GM12878 (cell line): ENCODE measurements at regions not wholly inside any gene's neighbourhood (a gene's known extent, or its start where the extent isn't known, plus 50 kb on each side); places are given as distances from the start of the nearest gene placed in this dataset.

Source experiments
- ATAC-seq: fragments of 200-7000 bp; cut with Tn5 transposase; 3 replicates; pipeline ENCODE4 v1.9.1; 2020; ENCODE audit warnings: mild to moderate bottlenecking, moderate library complexity
- BruUV-seq: library from RNA; stranded (reverse); fragments of 400-500 nt; replicated peaks from 2 replicates; lab custom pipeline; 2021; lab: Mats Ljungman, UMichigan
- CTCF ChIA-PET: fragments of 300-600 bp; sonication (Branson Sonifier 250); formaldehyde crosslinking; extraction: SDS; loops from one replicate; lab custom pipeline; 2021; ENCODE audit warnings: inconsistent platforms; lab: Yijun Ruan, JAX
- POLR2A ChIA-PET: fragments of 350-600 bp; formaldehyde crosslinking; extraction: SDS; loops from one replicate; lab custom pipeline; 2021; ENCODE audit warnings: inconsistent platforms; lab: Charles Lee
- RAD21 ChIA-PET: fragments of 300-600 bp; sonication (Branson Sonifier 250); formaldehyde crosslinking; loops from one replicate; lab custom pipeline; 2023; ENCODE audit warnings: antibody characterized with exemption; ENCODE audit not compliant: unreplicated experiment; lab: Charles Lee
- SMC1A ChIA-PET: fragments of 300-600 bp; sonication (Branson Sonifier 250); formaldehyde crosslinking; loops from one replicate; lab custom pipeline; 2023; ENCODE audit not compliant: unreplicated experiment, uncharacterized antibody; lab: Charles Lee
- DNase-seq: peaks from one replicate; pipeline ENCODE4 v3.0.0-alpha.2; 2011; ENCODE audit warnings: low read depth, low spot score
- FAIRE-seq: peaks from 3 replicates; lab custom pipeline; 2011; peaks lifted over from hg19 to GRCh38; lab: Jason Lieb, UNC
- H2AFZ ChIP-seq: 2 replicates; pipeline ENCODE4 v1.6.0; 2011; ENCODE audit warnings: low read depth, low read length, control low read depth; ENCODE audit not compliant: control insufficient read depth
- H3K27ac ChIP-seq: 2 replicates; pipeline ENCODE4 v1.5.1; 2011; ENCODE audit warnings: control low read depth; ENCODE audit not compliant: control insufficient read depth, insufficient read depth
- H3K27me3 ChIP-seq, 2 experiments: replicated peaks in 1 of 2; 2 replicates each; pipeline versions ENCODE4 v1.6.0 to v1.6.1; 2011; ENCODE audit warnings: low read length in 1 of 2; ENCODE audit not compliant: control insufficient read depth in 2 of 2, insufficient read depth in 2 of 2
- H3K36me3 ChIP-seq, 2 experiments: 2 replicates each; pipeline ENCODE4 v1.5.1; 2011; ENCODE audit warnings: low read length in 1 of 2; ENCODE audit not compliant: control insufficient read depth in 2 of 2, insufficient read depth in 2 of 2
- H3K4me1 ChIP-seq: 2 replicates; pipeline ENCODE4 v1.6.1; 2011; ENCODE audit warnings: mild to moderate bottlenecking, low read length, moderate library complexity, mixed read lengths; ENCODE audit not compliant: control insufficient read depth, insufficient read depth
- H3K4me2 ChIP-seq: 2 replicates; pipeline ENCODE4 v1.6.0; 2011; ENCODE audit warnings: control low read depth; ENCODE audit not compliant: control insufficient read depth, insufficient read depth
- H3K4me3 ChIP-seq: fragments of 200-600 bp; sonication (generic); 2 replicates; pipeline ENCODE4 v1.5.1; 2016
- H3K79me2 ChIP-seq: 2 replicates; pipeline ENCODE4 v1.6.0; 2011; ENCODE audit warnings: low read length; ENCODE audit not compliant: control insufficient read depth, insufficient read depth
- H3K9ac ChIP-seq: 2 replicates; pipeline ENCODE4 v1.8.0; 2011; ENCODE audit warnings: low read length, control low read depth, mixed read lengths; ENCODE audit not compliant: control insufficient read depth, insufficient read depth
- H3K9me3 ChIP-seq: replicated peaks from 3 replicates; pipeline ENCODE4 v1.5.1; 2011; ENCODE audit warnings: mild to moderate bottlenecking, low read length; ENCODE audit not compliant: control insufficient read depth, insufficient read depth
- H4K20me1 ChIP-seq: 2 replicates; pipeline ENCODE4 v1.6.0; 2011; ENCODE audit not compliant: control insufficient read depth, insufficient read depth
- BCL3 ChIP-seq: IDR thresholded peaks from 2 replicates; pipeline ENCODE4 v1.6.1; 2011; ENCODE audit warnings: borderline replicate concordance, low read depth, mild to moderate bottlenecking, moderate library complexity, low read length; ENCODE audit not compliant: insufficient read depth, poor library complexity, severe bottlenecking
- CHD1 ChIP-seq: IDR thresholded peaks from 2 replicates; pipeline ENCODE4 v1.6.1; 2012; ENCODE audit warnings: low read depth, low read length, improper control_type of control experiment
- ETV6 ChIP-seq, 2 experiments: fragments of 450-650 bp in 1 of 2; IDR thresholded peaks in 1 of 2; conservative IDR thresholded peaks in 1 of 2; 2 replicates each; pipeline ENCODE4 v1.6.1; 2014; ENCODE audit warnings: antibody characterized with exemption in 1 of 2, borderline replicate concordance in 1 of 2, low read depth in 1 of 2, mild to moderate bottlenecking in 1 of 2, moderate library complexity in 1 of 2
- MEF2A ChIP-seq: IDR thresholded peaks from 2 replicates; pipeline ENCODE4 v1.6.1; 2011; ENCODE audit warnings: low read depth, mild to moderate bottlenecking, low read length, moderate library complexity; ENCODE audit not compliant: insufficient read depth
- MYC ChIP-seq: IDR thresholded peaks from 2 replicates; pipeline ENCODE4 v1.6.1; 2011; ENCODE audit warnings: mild to moderate bottlenecking, low read length, moderate library complexity, inconsistent platforms; ENCODE audit not compliant: insufficient read depth, insufficient replicate concordance, insufficient read length, severe bottlenecking
- PAX8 ChIP-seq: fragments of 450-650 bp; IDR thresholded peaks from 2 replicates; pipeline ENCODE4 v1.6.1; 2017; ENCODE audit warnings: mild to moderate bottlenecking, moderate library complexity
- RAD21 ChIP-seq: IDR thresholded peaks from 2 replicates; pipeline ENCODE4 v1.6.1; 2011; ENCODE audit warnings: mild to moderate bottlenecking, low read depth, low read length, moderate library complexity; ENCODE audit not compliant: insufficient read depth
- RBBP5 ChIP-seq: fragments of 200-600 bp; sonication (generic); conservative IDR thresholded peaks from 2 replicates; pipeline ENCODE4 v1.6.1; 2016
- SMAD5 ChIP-seq: IDR thresholded peaks from 2 replicates; pipeline ENCODE4 v1.6.1; 2016; ENCODE audit warnings: antibody characterized with exemption, low read depth
- SMC3 ChIP-seq: IDR thresholded peaks from 2 replicates; pipeline ENCODE4 v1.6.1; 2011; ENCODE audit warnings: low read length, improper control_type of control experiment, borderline replicate concordance
- STAT1 ChIP-seq: fragments of 450-650 bp; conservative IDR thresholded peaks from 2 replicates; pipeline ENCODE4 v1.6.1; 2014; ENCODE audit warnings: antibody characterized with exemption, mild to moderate bottlenecking
- TCF3 ChIP-seq: IDR thresholded peaks from 2 replicates; pipeline ENCODE4 v1.6.1; 2012; ENCODE audit warnings: low read depth, mild to moderate bottlenecking, low read length, borderline replicate concordance; ENCODE audit not compliant: insufficient read depth
- ZBTB11 ChIP-seq: fragments of 450-650 bp; formaldehyde crosslinking; IDR thresholded peaks from 2 replicates; pipeline ENCODE4 v1.5.0; 2022; ENCODE audit warnings: mild to moderate bottlenecking, missing genetic modification characterization
- WGBS: methylation state at CpG from one replicate; pipeline ENCODE4 v1.1.6; 2016; ENCODE audit warnings: low lambda C conversion rate; ENCODE audit not compliant: insufficient replicate concordance, insufficient coverage; ENCODE audit errors: missing lambda C conversion rate; 5-methylcytosine and 5-hydroxymethylcytosine counted together
- in situ Hi-C: fragments of 300-500 bp; cut with MboI; formaldehyde crosslinking; loops from 9 replicates; pipeline ENCODE4 v1.14.3; 2018; ENCODE audit warnings: mixed read lengths
- intact Hi-C: fragments of 100-400 bp; cut with micrococcal nuclease; formaldehyde crosslinking; loops from one replicate; pipeline ENCODE4 v1.14.2; 2022; ENCODE audit not compliant: unreplicated experiment

DNA sequence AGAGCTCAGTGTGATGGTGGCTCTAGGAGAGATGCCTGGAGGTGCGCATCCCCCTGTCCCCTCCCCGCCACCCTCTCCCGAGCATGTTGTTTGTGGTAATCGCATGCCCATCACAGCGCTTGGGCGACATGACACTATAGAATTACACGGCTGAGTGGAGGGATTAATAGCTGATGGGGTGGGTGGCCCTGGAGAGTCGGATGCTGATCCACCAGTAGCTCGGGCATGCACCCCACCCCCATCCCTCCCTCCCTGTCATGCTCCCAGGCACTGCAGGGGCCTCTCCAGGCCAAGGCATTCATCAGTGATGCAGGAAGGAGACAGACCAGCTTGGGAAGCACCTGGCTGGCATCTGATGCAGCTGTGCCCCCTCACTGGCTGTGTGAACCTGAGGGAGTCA is 159.0 kb upstream of the IGSF21 start:
- in situ Hi-C loops (no loop called here), intact Hi-C loops (no loop called here)
- no peaks in the 10 kb centered on the region for H3K79me2 ChIP-seq
- DNase-seq (no peak), ATAC-seq (no peak), FAIRE-seq (no peak)
- no peak overlapping the region for H3K4me3 ChIP-seq
- H3K9ac ChIP-seq, result no peak overlapping the region
- ChIA-PET CTCF (no interaction called here), RAD21 (no interaction called here), SMC1A (no interaction called here), POLR2A (no interaction called here)
- H3K4me1 ChIP-seq, result no peaks in the 10 kb centered on the region
- H3K9me3 ChIP-seq, result no peaks in the 10 kb centered on the region
- TF ChIP-seq MEF2A (no peak), SMAD5 (no peak), BCL3 (no peak), SMC3 (no peak), RAD21 (no peak), ZBTB11 (CRISPR knock-in tag) (no peak), RBBP5 (no peak), TCF3 (no peak), MYC (no peak), PAX8 (no peak), ETV6 (conservative IDR thresholded peaks at IDR 0.05 in 1 of 2, IDR thresholded peaks at IDR 0.05 in 1 of 2; ENCODE audit: borderline replicate concordance in 1 of 2, low read depth in 1 of 2) (no peak), STAT1 (no peak), CHD1 (no peak)
- H3K27ac ChIP-seq, result no peak overlapping the region
- H2AFZ ChIP-seq, result no peak overlapping the region
- peaks cover 2 to 4% of the 10 kb centered on the region in 2 experiments; a peak in 2 of 4 replicates for H3K27me3 ChIP-seq
- WGBS, result 70% methylated on average over 7 of the region's 9 CpGs
- no TSS peak for BruUV-seq
- no peaks in the 10 kb centered on the region for H4K20me1 ChIP-seq
- H3K4me2 ChIP-seq, result no peak overlapping the region
- H3K36me3 ChIP-seq, result no peaks in the 10 kb centered on the region
